ENCODE measurements at regions not wholly inside any gene's neighbourhood (a gene's known extent, or its start where the extent isn't known, plus 50 kb on each side); places are given as distances from the start of the nearest gene placed in this dataset.
"Not testable (repeated sequence)": the region's sequence is repeated elsewhere in the genome, so short reads cannot be mapped to it uniquely, and the experiment has no call there.

GRCh38 chr13:97891964-97892363, 61.5 kb upstream of the IPO5 start:
- H3K9ac ChIP-seq (ENCODE audit: low read depth, low read length); ATAC-seq (ENCODE audit: low read depth); H3K9me1 ChIP-seq (ENCODE audit: insufficient read depth, low read length); H3K27me3 ChIP-seq (ENCODE audit: control insufficient read depth, insufficient read depth, low read length); BruUV-seq (replicated peaks); H3K27ac ChIP-seq (ENCODE audit: insufficient read depth, low read length); H4K91ac ChIP-seq (ENCODE audit: insufficient read depth, low read depth, low read length); H2BK20ac ChIP-seq (ENCODE audit: low read depth, low read length); H3K18ac ChIP-seq (ENCODE audit: low read depth, low read length); H4K8ac ChIP-seq (ENCODE audit: low read depth in 2 of 2, low read length in 2 of 2); H3K36me3 ChIP-seq (ENCODE audit: control insufficient read depth, insufficient read depth, low read length); H4K20me1 ChIP-seq (ENCODE audit: insufficient read depth, low read length); H3K4ac ChIP-seq (ENCODE audit: low read depth, low read length); H3K23ac ChIP-seq (ENCODE audit: low read depth, low read length); H2AK9ac ChIP-seq (replicated peaks; ENCODE audit: low read depth, low read length, poor library complexity); H3K4me1 ChIP-seq (ENCODE audit: control insufficient read depth, insufficient read depth, low read length); in situ Hi-C loops (cut with MboI; ENCODE audit: low sequenced_read_pairs); H2BK5ac ChIP-seq (ENCODE audit: low read depth, low read length, poor library complexity, severe bottlenecking); intact Hi-C loops (cut with micrococcal nuclease); H3K4me2 ChIP-seq (ENCODE audit: low read depth, low read length); H2BK120ac ChIP-seq (ENCODE audit: low read depth, low read length); dilution Hi-C loops (cut with HindIII; ENCODE audit: low sequenced_read_pairs, unreplicated experiment); H3K9me3 ChIP-seq (ENCODE audit: control insufficient read depth, insufficient read depth, low read length); H3K14ac ChIP-seq (replicated peaks; ENCODE audit: low read depth, low read length); H3K79me1 ChIP-seq (ENCODE audit: low read depth in 1 of 2, low read length in 2 of 2); DNase-seq; H4K5ac ChIP-seq (ENCODE audit: low read depth, low read length); H2AK5ac ChIP-seq (ENCODE audit: low read depth, low read length); H2BK15ac ChIP-seq (ENCODE audit: low read depth, low read length); H3K56ac ChIP-seq (ENCODE audit: extremely low read depth, insufficient read depth, low read length); H3K4me3 ChIP-seq (ENCODE audit: insufficient read depth, low read depth, low read length); CTCF ChIA-PET; POLR2A ChIA-PET (ENCODE audit: unreplicated experiment); H2AFZ ChIP-seq (replicated peaks; ENCODE audit: low read length, poor library complexity): not testable (repeated sequence)
- TF ChIP-seq CEBPB (IDR thresholded peaks at IDR 0.05; ENCODE audit: low read depth, low read length): 0 out of 2 replicates have a peak, but pooled peaks have one; percentile 27
- no CpG with 5 or more reads among the region's 8 CpGs for WGBS, 2 experiments (ENCODE audit: extremely low coverage in 2 of 2, insufficient read length in 1 of 2)
